DLD1 (cell line): ENCODE measurements at regions not wholly inside any gene's neighbourhood (a gene's known extent, or its start where the extent isn't known, plus 50 kb on each side); places are given as distances from the start of the nearest gene placed in this dataset.

ENCODE experiments used
- in situ Hi-C: cut with HindIII; loops from 2 replicates; pipeline ENCODE4 v1.10.0; 2017; ENCODE audit warnings: low sequenced_read_pairs

- in situ Hi-C loops, result no loop called here
These were observed 398.9 kb downstream of the MATN1 start for GRCh38 chr1:30324251-30325084.

- in situ Hi-C loops, result no loop called here
These were observed 399.5 kb downstream of the MATN1 start for GRCh38 chr1:30323841-30324240.

GRCh38 chr1:30323352-30323751, 400.0 kb downstream of the MATN1 start:
- in situ Hi-C loops, result no loop called here

GRCh38 chr1:30322859-30323257, 400.5 kb downstream of the MATN1 start:
- in situ Hi-C loops, result no loop called here

GRCh38 chr1:30321996-30322858, 401.2 kb downstream of the MATN1 start:
- in situ Hi-C loops, result no loop called here

- in situ Hi-C loops, result no loop called here
These were observed 402.0 kb downstream of the MATN1 start for GRCh38 chr1:30321246-30321910.

GRCh38 chr1:30320581-30320890, 402.8 kb downstream of the MATN1 start:
- in situ Hi-C loops, result no loop called here

GRCh38 chr1:30319765-30320580, 403.4 kb downstream of the MATN1 start:
- in situ Hi-C loops, result no loop called here

- in situ Hi-C loops, result no loop called here
These were observed 404.3 kb downstream of the MATN1 start for GRCh38 chr1:30318864-30319718.

GRCh38 chr1:30318413-30318812, 405.0 kb downstream of the MATN1 start:
- in situ Hi-C loops, result no loop called here

GRCh38 chr1:30317921-30318320, 405.5 kb downstream of the MATN1 start:
- in situ Hi-C loops, result no loop called here

- in situ Hi-C loops, result no loop called here
These were observed 407.3 kb downstream of the MATN1 start for GRCh38 chr1:30316056-30316455.

GRCh38 chr1:30315185-30315960, 408.0 kb downstream of the MATN1 start:
- in situ Hi-C loops, result no loop called here

GRCh38 chr1:30314591-30314990, 408.8 kb downstream of the MATN1 start:
- in situ Hi-C loops, result loop anchor here (5.0 kb wide), 1 partner anchor 43 kb away; no protein-coding TSS in a partner anchor

- in situ Hi-C loops, result loop anchor here (5.0 kb wide), 1 partner anchor 44 kb away; no protein-coding TSS in a partner anchor
These were observed 409.8 kb downstream of the MATN1 start for GRCh38 chr1:30313584-30313983.

GRCh38 chr1:30313176-30313575, 410.2 kb downstream of the MATN1 start:
- in situ Hi-C loops, result loop anchor here (5.0 kb wide), 1 partner anchor 44 kb away; no protein-coding TSS in a partner anchor

- in situ Hi-C loops, result loop anchor here (5.0 kb wide), 1 partner anchor 45 kb away; no protein-coding TSS in a partner anchor
These were observed 411.2 kb downstream of the MATN1 start for GRCh38 chr1:30312226-30312625.

- in situ Hi-C loops, result loop anchor here (5.0 kb wide), 1 partner anchor 46 kb away; no protein-coding TSS in a partner anchor
These were observed 411.6 kb downstream of the MATN1 start for GRCh38 chr1:30311749-30312148.
